Cardiac fibroblast (primary cell): ENCODE measurements at regions not wholly inside any gene's neighbourhood (a gene's known extent, or its start where the extent isn't known, plus 50 kb on each side); places are given as distances from the start of the nearest gene placed in this dataset.
A peak's percentile ranks its signal among the peaks of the same experiment; 100 is the strongest.

Experiments
- DNase-seq, 2 donors: peaks; one replicate each; pipeline versions ENCODE4 v3.0.0 to v3.0.0-alpha.2; 2010; ENCODE audit warnings: low read depth in 2 of 2
- H3K4me3 ChIP-seq, 2 donors: replicated peaks in 1 of 2; 1 replicate in 1 of 2; 2 replicates in 1 of 2; pipeline ENCODE4 v1.5.1; 2011; ENCODE audit warnings: low read depth in 2 of 2, low read length in 2 of 2, mild to moderate bottlenecking in 2 of 2, moderate library complexity in 1 of 2
- TF ChIP-seq, protein P1 (sequence below): IDR thresholded peaks from one replicate; pipeline ENCODE4 v1.5.1; 2011; ENCODE audit warnings: low read depth, mild to moderate bottlenecking, low read length, inconsistent platforms

- DNase-seq: no peak
- TF ChIP-seq, protein P1, sequence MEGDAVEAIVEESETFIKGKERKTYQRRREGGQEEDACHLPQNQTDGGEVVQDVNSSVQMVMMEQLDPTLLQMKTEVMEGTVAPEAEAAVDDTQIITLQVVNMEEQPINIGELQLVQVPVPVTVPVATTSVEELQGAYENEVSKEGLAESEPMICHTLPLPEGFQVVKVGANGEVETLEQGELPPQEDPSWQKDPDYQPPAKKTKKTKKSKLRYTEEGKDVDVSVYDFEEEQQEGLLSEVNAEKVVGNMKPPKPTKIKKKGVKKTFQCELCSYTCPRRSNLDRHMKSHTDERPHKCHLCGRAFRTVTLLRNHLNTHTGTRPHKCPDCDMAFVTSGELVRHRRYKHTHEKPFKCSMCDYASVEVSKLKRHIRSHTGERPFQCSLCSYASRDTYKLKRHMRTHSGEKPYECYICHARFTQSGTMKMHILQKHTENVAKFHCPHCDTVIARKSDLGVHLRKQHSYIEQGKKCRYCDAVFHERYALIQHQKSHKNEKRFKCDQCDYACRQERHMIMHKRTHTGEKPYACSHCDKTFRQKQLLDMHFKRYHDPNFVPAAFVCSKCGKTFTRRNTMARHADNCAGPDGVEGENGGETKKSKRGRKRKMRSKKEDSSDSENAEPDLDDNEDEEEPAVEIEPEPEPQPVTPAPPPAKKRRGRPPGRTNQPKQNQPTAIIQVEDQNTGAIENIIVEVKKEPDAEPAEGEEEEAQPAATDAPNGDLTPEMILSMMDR: no peak
- H3K4me3 ChIP-seq: no peak overlapping the region
Observed at GRCh38 chr6:132893772-132894490, 79.6 kb downstream of the RPS12 start.

DNA sequence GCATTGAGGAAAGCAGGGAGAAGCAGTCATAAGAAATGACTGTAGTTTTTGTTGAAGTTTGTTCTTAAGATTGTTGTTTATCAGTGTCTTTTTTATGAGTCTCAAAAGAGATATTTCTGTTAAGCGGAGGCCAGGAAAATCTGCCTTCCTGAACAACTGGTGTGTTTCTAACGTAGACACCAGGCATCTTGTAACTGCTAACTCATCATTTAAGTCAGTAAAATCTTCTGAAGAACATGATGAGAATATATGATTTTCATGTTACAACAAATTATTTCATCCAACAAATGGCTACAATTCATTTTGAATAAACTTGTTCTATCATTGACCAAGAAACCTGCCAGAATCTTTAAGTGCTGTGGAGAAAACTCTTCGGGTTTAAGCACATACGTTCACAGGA is 84.0 kb downstream of the RPS12 start:
- DNase-seq: no peak
- TF ChIP-seq, protein P1: no peak
- H3K4me3 ChIP-seq: no peak overlapping the region

GRCh38 chr6:132900849-132901248 is 86.5 kb downstream of the RPS12 start:
- DNase-seq: no peak
- TF ChIP-seq, protein P1: no peak

GRCh38 chr6:132902901-132903300 is 88.5 kb downstream of the RPS12 start:
- no peak overlapping the region for H3K4me3 ChIP-seq
- TF ChIP-seq, protein P1: no peak
- DNase-seq: peak in 1 of 2 donors; percentile 11

More at GRCh38 chr6:132900849-132901248, 86.5 kb downstream of the RPS12 start:
- H3K4me3 ChIP-seq: no peak overlapping the region

- H3K4me3 ChIP-seq: no peak overlapping the region
Observed at GRCh38 chr6:132907231-132907630, 92.9 kb downstream of the RPS12 start.

GRCh38 chr6:132907914-132908313 is 93.5 kb downstream of the RPS12 start:
- peak; percentile 44 to 71 for DNase-seq
- no peak overlapping the region for H3K4me3 ChIP-seq
- TF ChIP-seq, protein P1: no peak

More at GRCh38 chr6:132907231-132907630, 92.9 kb downstream of the RPS12 start:
- TF ChIP-seq, protein P1: no peak
- DNase-seq: peak in 1 of 2 donors; percentile 35

- TF ChIP-seq, protein P1: no peak
- DNase-seq: no peak
Observed at GRCh38 chr6:132909742-132910141, 95.4 kb downstream of the RPS12 start.

More at GRCh38 chr6:132909742-132910141, 95.4 kb downstream of the RPS12 start:
- H3K4me3 ChIP-seq: no peak overlapping the region
